Adipocyte (in vitro differentiated cells): ENCODE measurements at regions not wholly inside any gene's neighbourhood (a gene's known extent, or its start where the extent isn't known, plus 50 kb on each side); places are given as distances from the start of the nearest gene placed in this dataset.

Source experiments
- DNase-seq: peaks from one replicate; pipeline ENCODE4 v3.0.0-alpha.2; 2015; ENCODE audit warnings: low read depth
- H3K27me3 ChIP-seq: replicated peaks from 2 replicates; pipeline ENCODE4 v1.7.0; 2013; ENCODE audit warnings: mild to moderate bottlenecking, low read length, moderate library complexity; ENCODE audit not compliant: control insufficient read depth, insufficient read depth
- H3K36me3 ChIP-seq: 2 replicates; pipeline ENCODE4 v1.7.0; 2013; ENCODE audit warnings: low read length, mild to moderate bottlenecking, moderate library complexity; ENCODE audit not compliant: control insufficient read depth, insufficient read depth, severe bottlenecking
- H3K4me1 ChIP-seq: 2 replicates; pipeline ENCODE4 v1.7.0; 2013; ENCODE audit warnings: mild to moderate bottlenecking, low read length, moderate library complexity; ENCODE audit not compliant: control insufficient read depth, insufficient read depth
- H3K4me3 ChIP-seq: 2 replicates; pipeline ENCODE4 v1.7.0; 2013; ENCODE audit warnings: mild to moderate bottlenecking, low read length, moderate library complexity
- H3K9ac ChIP-seq: 2 replicates; pipeline ENCODE4 v1.7.0; 2013; ENCODE audit warnings: mild to moderate bottlenecking, low read length, moderate library complexity
- H3K9me3 ChIP-seq: 2 replicates; pipeline ENCODE4 v1.7.0; 2013; ENCODE audit warnings: mild to moderate bottlenecking, low read length, moderate library complexity; ENCODE audit not compliant: control insufficient read depth

GRCh38 chr2:120949027-120949956 lies 213.6 kb downstream of the GLI2 start:
- H3K9ac ChIP-seq, result no peak overlapping the region
- H3K4me1 ChIP-seq, result peaks cover 9% of the 10 kb centered on the region
- H3K9me3 ChIP-seq, result no peaks in the 10 kb centered on the region
- H3K27me3 ChIP-seq, result no peaks in the 10 kb centered on the region
- no peak for DNase-seq
- H3K36me3 ChIP-seq, result no peaks in the 10 kb centered on the region
- no peak overlapping the region for H3K4me3 ChIP-seq

GRCh38 chr2:120949957-120950590 lies 214.4 kb downstream of the GLI2 start:
- Histone ChIP-seq H3K36me3 (no peaks in the 10 kb centered on the region), H3K4me1 (peaks cover 9% of the 10 kb centered on the region), H3K4me3 (no peak overlapping the region), H3K27me3 (no peaks in the 10 kb centered on the region), H3K9me3 (no peaks in the 10 kb centered on the region), H3K9ac (no peak overlapping the region)
- DNase-seq, result no peak

- no peak overlapping the region for H3K9ac ChIP-seq
- no peaks in the 10 kb centered on the region for H3K27me3 ChIP-seq
- H3K4me1 ChIP-seq, result peaks cover 9% of the 10 kb centered on the region
- no peak overlapping the region for H3K4me3 ChIP-seq
- no peak for DNase-seq
- no peaks in the 10 kb centered on the region for H3K9me3 ChIP-seq
- H3K36me3 ChIP-seq, result peaks cover 4% of the 10 kb centered on the region
These were observed 216.0 kb downstream of the GLI2 start for GRCh38 chr2:120951693-120952092.

GRCh38 chr2:120952318-120952717 lies 216.7 kb downstream of the GLI2 start:
- no peaks in the 10 kb centered on the region for H3K27me3 ChIP-seq
- no peak for DNase-seq
- no peak overlapping the region for H3K9ac ChIP-seq
- H3K36me3 ChIP-seq, result peaks cover 5% of the 10 kb centered on the region
- H3K9me3 ChIP-seq, result no peaks in the 10 kb centered on the region
- peaks cover 9% of the 10 kb centered on the region for H3K4me1 ChIP-seq
- no peak overlapping the region for H3K4me3 ChIP-seq

- H3K36me3 ChIP-seq, result peaks cover 5% of the 10 kb centered on the region
- peaks cover 9% of the 10 kb centered on the region for H3K4me1 ChIP-seq
- DNase-seq, result no peak
- no peak overlapping the region for H3K9ac ChIP-seq
- no peaks in the 10 kb centered on the region for H3K9me3 ChIP-seq
- no peaks in the 10 kb centered on the region for H3K27me3 ChIP-seq
- H3K4me3 ChIP-seq, result no peak overlapping the region
These were observed 217.5 kb downstream of the GLI2 start for GRCh38 chr2:120953066-120953756.

GRCh38 chr2:120953843-120954584 lies 218.3 kb downstream of the GLI2 start:
- Histone ChIP-seq H3K27me3 (no peaks in the 10 kb centered on the region), H3K9me3 (no peaks in the 10 kb centered on the region), H3K4me1 (peaks cover 9% of the 10 kb centered on the region), H3K36me3 (peaks cover 5% of the 10 kb centered on the region), H3K9ac (no peak overlapping the region), H3K4me3 (no peak overlapping the region)
- DNase-seq, result no peak

GRCh38 chr2:120954939-120955338 lies 219.3 kb downstream of the GLI2 start:
- no peak overlapping the region for H3K9ac ChIP-seq
- no peaks in the 10 kb centered on the region for H3K27me3 ChIP-seq
- H3K36me3 ChIP-seq, result peaks cover 5% of the 10 kb centered on the region
- peaks cover 9% of the 10 kb centered on the region for H3K4me1 ChIP-seq
- no peak for DNase-seq
- no peak overlapping the region for H3K4me3 ChIP-seq
- no peaks in the 10 kb centered on the region for H3K9me3 ChIP-seq

- Histone ChIP-seq H3K9ac (no peak overlapping the region), H3K4me1 (peaks cover 9% of the 10 kb centered on the region), H3K4me3 (no peak overlapping the region), H3K9me3 (no peaks in the 10 kb centered on the region), H3K27me3 (no peaks in the 10 kb centered on the region), H3K36me3 (peaks cover 5% of the 10 kb centered on the region)
- no peak for DNase-seq
These were observed 219.8 kb downstream of the GLI2 start for GRCh38 chr2:120955427-120955826.

GRCh38 chr2:120956486-120957156 lies 221.0 kb downstream of the GLI2 start:
- no peak overlapping the region for H3K9ac ChIP-seq
- no peaks in the 10 kb centered on the region for H3K9me3 ChIP-seq
- peaks cover 12% of the 10 kb centered on the region for H3K36me3 ChIP-seq
- peaks cover 9% of the 10 kb centered on the region for H3K4me1 ChIP-seq
- no peak for DNase-seq
- H3K4me3 ChIP-seq, result no peak overlapping the region
- H3K27me3 ChIP-seq, result no peaks in the 10 kb centered on the region

GRCh38 chr2:120957905-120958304 lies 222.2 kb downstream of the GLI2 start:
- H3K36me3 ChIP-seq, result peaks cover 12% of the 10 kb centered on the region
- H3K9ac ChIP-seq, result no peak overlapping the region
- no peak overlapping the region for H3K4me3 ChIP-seq
- no peaks in the 10 kb centered on the region for H3K4me1 ChIP-seq
- no peak for DNase-seq
- H3K27me3 ChIP-seq, result no peaks in the 10 kb centered on the region
- no peaks in the 10 kb centered on the region for H3K9me3 ChIP-seq
